Urothelium cell line (cell line): ENCODE measurements at regions not wholly inside any gene's neighbourhood (a gene's known extent, or its start where the extent isn't known, plus 50 kb on each side); places are given as distances from the start of the nearest gene placed in this dataset.
"Not testable (repeated sequence)": the region's sequence is repeated elsewhere in the genome, so short reads cannot be mapped to it uniquely, and the experiment has no call there.

Experiments used
- DNase-seq: peaks from one replicate; pipeline ENCODE4 v3.0.0; 2011; ENCODE audit warnings: low spot score, mixed read lengths
- FAIRE-seq: peaks from 2 replicates; lab custom pipeline; 2011; peaks lifted over from hg19 to GRCh38; lab: Jason Lieb, UNC

GRCh38 chr1:169044971-169045370, 61.5 kb upstream of the ATP1B1 start:
- FAIRE-seq = no peak
- no peak for DNase-seq

GRCh38 chr1:169046671-169047070, 59.8 kb upstream of the ATP1B1 start:
- FAIRE-seq (no peak), DNase-seq (no peak)

- FAIRE-seq (no peak), DNase-seq (no peak)
Observed at GRCh38 chr1:169047074-169047473, 59.4 kb upstream of the ATP1B1 start.

- no peak for DNase-seq
- FAIRE-seq = no peak
Observed at GRCh38 chr1:169048043-169048442, 58.4 kb upstream of the ATP1B1 start.

GRCh38 chr1:169049258-169049938, 57.1 kb upstream of the ATP1B1 start:
- no peak for FAIRE-seq
- no peak for DNase-seq

- DNase-seq = no peak
- FAIRE-seq = no peak
Observed at GRCh38 chr1:169051171-169051570, 55.3 kb upstream of the ATP1B1 start.

GRCh38 chr1:169052171-169052570, 54.3 kb upstream of the ATP1B1 start:
- DNase-seq, FAIRE-seq: not testable (repeated sequence)

GRCh38 chr1:169052727-169053126, 53.8 kb upstream of the ATP1B1 start:
- no peak for DNase-seq
- FAIRE-seq = no peak

- no peak for DNase-seq
- no peak for FAIRE-seq
Observed at GRCh38 chr1:169053196-169053595, 53.3 kb upstream of the ATP1B1 start.
